Keratinocyte (primary cell): ENCODE measurements at regions not wholly inside any gene's neighbourhood (a gene's known extent, or its start where the extent isn't known, plus 50 kb on each side); places are given as distances from the start of the nearest gene placed in this dataset.

ENCODE experiments used
- CTCF ChIP-seq, 3 experiments: IDR thresholded peaks in 1 of 3; conservative IDR thresholded peaks in 1 of 3; optimal IDR thresholded peaks in 1 of 3; 2 replicates in 2 of 3; 3 replicates in 1 of 3; pipeline versions ENCODE3 to v1.5.1; 2011; ENCODE audit warnings: low read length in 3 of 3, mild to moderate bottlenecking in 3 of 3, moderate library complexity in 2 of 3, control low read depth in 1 of 3, inconsistent platforms in 1 of 3; ENCODE audit not compliant: insufficient read depth in 2 of 3; ENCODE audit errors: extremely low read depth in 1 of 3
- EZH2 ChIP-seq: IDR thresholded peaks from one replicate; pipeline ENCODE4 v1.6.1; 2012; ENCODE audit warnings: inconsistent platforms, mild to moderate bottlenecking, low read length, moderate library complexity

DNA sequence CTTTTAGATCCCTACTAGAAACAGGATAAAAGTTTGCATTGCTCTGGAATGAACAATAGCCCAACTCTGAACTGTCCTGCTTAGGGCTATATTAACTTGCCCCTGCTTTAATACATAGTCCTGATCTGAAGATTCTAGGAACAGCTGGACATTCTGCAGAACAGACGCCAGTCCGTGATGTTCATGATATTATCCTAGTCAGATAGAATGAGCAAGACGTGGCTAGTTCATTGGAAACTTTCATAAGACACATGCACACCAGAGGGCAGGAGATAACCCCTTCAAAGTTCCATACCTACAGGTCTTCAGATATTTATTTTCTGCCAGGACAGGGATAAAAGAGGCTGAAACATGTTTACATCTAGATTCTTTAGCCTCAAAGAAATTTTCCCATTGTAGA is 75.5 kb upstream of the CLNK start:
- TF ChIP-seq CTCF (optimal IDR thresholded peaks at IDR 0.05 in 1 of 3, IDR thresholded peaks at IDR 0.05 in 1 of 3, conservative IDR thresholded peaks at IDR 0.05 in 1 of 3; ENCODE audit: extremely low read depth in 1 of 3, insufficient read depth in 2 of 3, low read length in 3 of 3) = no peak
- no peak for TF ChIP-seq EZH2
